ENCODE measurements at regions not wholly inside any gene's neighbourhood (a gene's known extent, or its start where the extent isn't known, plus 50 kb on each side); places are given as distances from the start of the nearest gene placed in this dataset.

DNA sequence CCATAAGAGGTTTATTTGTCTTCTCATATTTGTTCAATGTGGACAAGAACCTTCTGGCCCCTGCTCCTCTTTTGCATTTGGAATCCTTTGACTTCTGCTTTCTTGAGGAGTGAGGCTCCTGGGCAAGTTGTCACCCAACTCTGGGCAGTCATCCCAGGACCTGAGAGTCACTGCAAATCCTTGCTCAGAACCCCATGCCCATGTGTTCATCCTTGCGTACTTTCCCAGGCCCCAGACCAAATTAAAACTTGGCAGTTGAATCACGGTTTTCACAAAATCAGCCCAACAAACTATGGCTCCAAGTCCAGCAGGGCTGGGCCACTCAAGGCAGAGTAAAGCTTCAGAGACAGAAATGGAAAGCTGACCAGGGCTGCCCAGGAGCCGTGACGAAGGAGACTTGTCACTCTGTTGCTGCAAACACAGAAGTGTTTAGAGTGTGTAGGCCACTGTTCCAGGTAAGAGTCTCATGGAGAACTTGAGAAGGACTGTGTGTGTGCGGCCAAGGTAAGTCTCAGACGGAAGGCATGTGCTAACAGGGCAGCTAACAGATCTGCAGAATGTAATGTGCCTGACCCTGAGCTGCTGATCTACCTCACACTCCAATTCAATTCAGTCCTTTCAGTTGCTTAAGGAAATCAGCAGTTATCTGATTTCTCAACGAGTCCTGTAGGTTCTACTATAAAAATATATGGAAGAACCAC, 549.4 kb upstream of the HS6ST1 start:
- no peak for DNase-seq

DNA sequence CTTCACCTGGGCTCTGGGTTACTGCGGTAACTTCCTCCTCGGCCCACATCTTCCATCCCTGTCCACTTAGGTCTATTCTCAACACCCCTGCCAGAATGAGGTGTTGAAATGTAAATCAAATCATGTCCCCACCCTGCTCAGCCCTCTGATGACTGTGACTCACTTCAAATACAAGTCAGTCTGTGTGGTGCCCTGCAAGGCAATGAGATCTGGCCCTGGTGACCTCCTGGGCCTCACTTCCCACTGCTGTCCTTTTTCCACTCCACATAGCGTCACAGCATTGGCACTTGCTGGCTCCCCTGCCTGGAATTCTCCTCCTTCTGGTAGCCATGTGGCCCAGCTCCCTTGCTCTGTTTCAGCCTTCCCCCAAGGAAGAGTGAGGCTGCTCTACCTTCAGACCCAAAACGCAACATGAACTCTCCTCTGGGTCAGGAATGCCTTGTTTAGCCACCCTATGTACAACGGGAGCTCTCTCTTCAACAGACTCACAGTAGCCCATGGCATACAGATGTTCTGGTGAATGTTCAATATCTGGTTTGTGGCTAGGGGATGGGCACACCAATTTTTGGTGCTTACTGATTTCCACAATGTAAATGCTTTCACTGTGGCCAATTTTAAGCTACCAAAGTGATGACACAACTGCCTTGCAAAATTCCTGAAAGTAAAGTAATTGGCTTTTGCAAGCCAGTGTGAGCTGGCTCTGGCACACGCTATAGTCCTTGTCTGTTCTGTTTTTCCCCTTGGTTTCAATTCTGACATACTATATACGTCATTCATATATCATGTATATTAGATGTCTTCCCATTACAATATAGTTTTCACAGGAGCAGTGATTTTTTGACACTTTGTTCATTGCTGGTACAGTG, 550.3 kb upstream of the HS6ST1 start:
- no peak for DNase-seq

DNA sequence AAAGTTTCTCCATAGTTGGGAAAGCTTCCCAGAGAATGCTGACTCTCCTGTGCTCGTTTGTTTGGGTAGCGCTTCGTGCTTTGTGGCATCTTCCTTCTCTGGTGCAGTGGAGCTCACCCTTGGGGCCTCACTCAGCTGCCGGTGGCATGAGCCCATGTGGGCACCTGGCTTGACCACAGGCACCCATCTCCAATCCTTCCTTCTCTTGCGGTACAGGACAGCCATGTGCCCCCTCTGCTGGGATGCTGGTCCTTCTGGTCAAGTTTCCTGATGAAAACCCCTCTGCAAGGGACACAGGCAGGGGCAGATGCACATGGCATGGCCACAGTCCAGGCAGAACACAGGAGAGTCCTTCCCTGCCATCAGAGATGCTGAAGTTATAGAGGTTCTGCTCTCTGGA, 555.9 kb upstream of the HS6ST1 start:
- DNase-seq, result no peak

DNA sequence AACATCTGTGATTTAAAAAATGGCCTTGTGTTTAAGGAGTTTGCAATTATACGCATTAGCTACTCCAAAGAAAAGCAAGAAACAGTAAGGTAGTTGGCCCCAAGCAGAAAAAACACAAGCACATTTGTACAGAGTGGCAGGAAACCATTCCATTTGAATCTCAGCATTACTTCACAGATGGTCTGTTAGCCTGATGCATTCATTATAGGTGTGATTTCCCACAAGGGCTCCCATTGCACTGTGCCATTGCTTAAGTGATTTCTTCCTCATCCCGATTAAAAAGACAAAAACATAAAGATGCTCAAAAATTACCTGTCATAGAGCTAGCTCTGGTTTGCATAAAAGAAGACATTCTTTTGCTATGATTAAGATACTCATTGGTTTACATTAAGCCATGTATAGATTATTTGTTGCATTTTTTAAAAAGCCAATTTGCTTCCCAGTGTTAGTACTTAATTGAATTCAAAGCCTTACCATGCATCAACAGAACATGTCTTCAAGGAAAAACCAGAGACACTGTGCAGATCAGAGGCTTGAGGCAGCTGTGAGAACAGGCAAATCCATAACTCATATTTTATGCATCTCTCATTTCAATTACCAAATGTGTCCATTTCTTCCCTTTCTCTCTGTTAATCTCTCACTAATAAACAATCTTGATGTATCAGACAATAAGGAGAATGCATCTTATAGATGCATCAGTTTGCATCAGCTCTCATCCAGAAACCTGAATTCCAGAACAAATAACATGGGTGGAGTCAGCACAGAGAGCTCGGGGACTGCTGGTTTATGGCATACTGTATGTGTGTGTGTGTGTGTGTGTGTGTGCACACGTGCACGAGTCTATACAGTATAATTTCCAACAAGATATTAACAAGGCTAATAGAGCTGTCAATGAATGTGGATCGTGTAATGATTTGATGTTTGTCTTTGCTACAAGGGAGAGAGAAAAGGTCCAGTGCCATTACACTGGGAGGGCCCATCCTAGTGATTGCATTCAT, 558.6 kb upstream of the HS6ST1 start:
- no peak for DNase-seq

DNA sequence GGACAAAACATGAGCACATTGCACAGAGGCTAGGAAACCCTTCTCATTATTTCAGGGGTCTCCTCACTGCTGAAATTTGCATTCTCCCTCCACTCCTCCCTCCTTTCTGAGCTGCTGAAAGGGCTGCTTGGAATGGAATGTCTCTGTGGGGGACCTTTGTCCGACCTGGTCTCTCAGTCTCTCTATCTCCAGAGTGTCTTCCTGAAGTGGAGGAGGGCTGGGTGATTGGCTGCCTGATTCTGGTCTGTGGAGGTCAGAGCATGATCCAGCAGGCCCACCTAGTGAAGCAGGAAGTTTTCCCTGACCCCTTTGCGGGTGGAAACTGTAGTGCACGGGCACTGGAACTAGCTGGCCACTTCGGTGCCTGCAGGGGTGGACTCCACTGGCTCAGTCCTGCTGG, 560.5 kb upstream of the HS6ST1 start:
- no peak for DNase-seq

- no peak for DNase-seq
Measured at GRCh38 chr2:128894896-128895295, 576.2 kb upstream of the HS6ST1 start.

DNA sequence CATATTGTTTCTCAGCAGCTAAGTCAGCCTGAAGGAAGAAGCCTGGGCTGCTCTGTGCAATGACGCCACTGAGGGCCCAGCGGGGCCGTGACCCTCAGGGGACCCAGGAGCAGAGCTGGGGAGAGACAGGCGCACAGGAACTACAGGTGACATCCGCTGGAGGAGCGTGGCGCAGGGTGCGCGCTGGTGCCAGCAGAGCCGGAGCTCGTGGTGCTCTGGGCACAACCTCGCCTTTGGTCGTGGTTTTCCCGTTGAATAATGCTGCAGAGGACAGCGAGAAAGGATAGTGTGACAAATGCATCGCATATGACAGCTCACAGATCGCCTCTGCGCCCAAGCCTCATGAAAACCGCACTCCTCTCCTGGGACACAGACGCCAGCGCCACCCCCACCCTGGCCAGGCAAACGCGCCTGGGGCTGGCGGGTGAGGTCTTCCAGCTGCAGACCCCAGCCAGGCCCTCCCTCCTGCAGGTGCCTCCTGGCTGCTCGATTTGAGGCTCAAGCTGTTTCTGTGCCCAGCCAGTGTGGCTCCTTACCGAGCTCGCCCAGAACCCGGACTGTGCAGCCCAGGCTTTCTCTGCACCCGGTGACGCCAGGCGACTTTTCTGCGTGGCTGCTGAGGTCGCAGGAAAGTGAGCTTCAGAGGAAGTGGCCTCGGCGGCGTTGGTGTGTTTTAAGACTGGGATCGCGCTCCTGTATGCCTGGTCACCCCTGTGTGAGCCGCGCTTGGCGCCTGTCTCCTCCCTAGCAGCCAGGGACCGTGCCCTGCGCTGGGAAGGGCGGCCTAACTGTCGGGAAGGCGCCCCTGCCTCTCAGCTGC, 583.1 kb upstream of the HS6ST1 start:
- DNase-seq, result no peak

DNA sequence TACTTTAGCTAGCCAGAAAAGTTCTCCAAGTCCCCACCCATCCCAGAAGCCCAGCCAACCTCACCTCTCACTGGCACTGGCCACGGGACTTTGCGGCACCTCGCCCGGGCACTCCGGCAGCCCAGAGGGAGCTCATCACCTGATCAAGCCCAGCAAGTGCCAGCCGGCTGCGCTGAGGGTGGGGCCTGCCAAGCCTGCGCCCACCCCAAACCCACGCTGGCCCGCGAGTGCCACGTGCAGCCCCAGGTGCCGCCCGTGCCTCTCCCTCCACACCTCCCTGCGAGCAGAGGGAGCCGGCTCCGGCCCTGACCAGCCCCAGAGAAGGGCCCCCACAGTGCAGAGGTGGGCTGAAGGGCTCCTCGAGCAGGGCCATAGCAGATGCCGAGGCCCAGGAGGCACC, 585.0 kb upstream of the HS6ST1 start:
- no peak for DNase-seq

DNA sequence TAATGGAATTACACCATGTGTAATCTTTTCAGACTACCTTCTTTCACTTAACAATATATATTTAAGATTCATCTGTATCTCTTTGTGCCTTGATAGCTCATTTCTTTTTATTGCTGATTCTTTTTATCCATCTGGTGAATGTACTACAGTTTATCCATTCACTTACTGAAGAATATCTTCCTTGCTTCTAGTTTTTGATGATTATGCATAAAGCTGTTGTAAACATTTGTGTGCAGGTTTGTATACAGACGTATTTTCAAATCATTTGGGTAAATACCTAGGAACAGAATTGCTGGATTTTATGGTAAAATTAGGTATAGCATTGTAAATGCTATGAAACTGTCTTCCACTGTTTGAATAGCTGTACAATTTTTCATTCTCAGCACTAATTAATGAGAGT, 592.6 kb upstream of the HS6ST1 start:
- DNase-seq, result no peak

GRCh38 chr2:128914320-128914719, 595.7 kb upstream of the HS6ST1 start:
- DNase-seq, result no peak

- no peak for DNase-seq
Measured at GRCh38 chr2:128921751-128922150, 603.1 kb upstream of the HS6ST1 start.

DNA sequence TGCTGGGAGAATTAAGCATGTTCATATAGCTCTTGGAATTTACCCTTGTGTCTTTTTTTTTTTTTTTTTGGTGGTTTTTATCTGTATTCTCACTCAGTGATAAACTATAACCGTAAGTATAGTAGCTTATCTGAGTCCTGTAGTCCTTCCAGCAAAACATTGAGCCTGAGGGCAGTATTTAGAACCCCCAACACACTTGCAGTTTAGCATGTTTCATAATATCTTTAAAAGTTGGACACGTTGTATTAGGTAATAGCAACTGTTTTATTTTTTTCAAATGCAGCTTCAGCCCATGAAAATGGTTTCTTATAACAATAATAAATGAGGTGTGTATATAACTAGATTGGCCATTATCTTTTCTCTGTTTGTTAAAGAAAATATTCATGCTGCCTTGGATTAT, 603.5 kb upstream of the HS6ST1 start:
- no peak for DNase-seq

DNA sequence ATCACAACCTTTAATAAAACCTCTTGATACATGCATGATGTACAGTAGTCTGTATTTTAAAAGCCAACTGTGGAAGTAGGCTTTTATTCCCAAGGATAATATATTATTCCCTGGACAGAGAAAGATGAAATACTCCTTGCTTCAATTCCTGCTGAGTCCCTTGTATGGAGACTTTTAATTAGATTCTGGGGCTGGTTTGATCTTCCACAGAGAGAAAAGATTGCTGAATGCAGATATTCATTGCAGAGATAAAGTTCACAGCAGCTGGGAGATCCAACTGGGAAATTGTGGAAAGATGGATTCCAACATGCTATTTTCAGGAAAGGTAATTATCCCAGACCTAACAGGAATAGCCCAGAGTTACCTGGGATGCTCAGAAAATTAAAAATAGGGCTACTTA, 607.0 kb upstream of the HS6ST1 start:
- DNase-seq, result no peak

DNA sequence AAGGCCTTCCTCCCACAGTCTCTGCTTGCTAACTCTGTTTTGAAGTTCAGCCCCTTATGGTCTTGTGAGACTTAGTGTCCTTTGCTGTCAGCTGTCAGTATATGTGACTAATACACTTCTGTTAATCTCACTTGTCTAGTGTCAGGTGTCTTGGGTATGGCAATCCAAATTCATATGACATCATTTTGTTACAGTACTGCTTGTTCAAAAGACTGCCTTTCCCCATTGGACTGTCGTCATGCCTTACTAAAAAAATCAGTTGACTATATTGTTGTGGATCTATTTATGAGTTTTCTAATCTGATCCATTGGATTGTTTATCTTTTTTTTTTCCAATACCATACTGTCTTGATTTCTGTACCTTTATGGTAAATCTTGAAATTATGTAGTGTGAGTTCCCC, 611.4 kb upstream of the HS6ST1 start:
- DNase-seq, result no peak

- DNase-seq, result no peak
Measured at GRCh38 chr2:128940378-128940777, 621.7 kb upstream of the HS6ST1 start.

DNA sequence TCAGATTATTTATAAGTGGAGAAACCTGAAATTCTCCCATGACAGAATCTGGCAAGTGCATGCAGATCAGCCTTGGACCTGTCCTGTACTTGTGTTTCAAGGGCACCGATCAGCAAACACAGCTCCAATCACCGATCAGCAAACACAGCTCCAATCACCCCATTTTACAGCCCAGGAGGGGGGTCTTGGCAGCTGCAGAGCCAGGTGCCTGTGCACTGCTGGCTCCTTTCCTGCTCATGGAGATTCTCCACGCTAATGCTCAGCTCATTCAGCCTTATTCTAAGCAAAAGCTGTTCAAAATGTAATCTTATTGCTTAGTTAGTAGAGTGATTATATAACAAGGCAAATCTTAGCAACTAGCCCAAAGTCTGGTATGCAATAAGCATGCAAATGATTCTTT, 623.1 kb upstream of the HS6ST1 start:
- no peak for DNase-seq

GRCh38 chr2:128949360-128949759, 630.7 kb upstream of the HS6ST1 start:
- DNase-seq, result no peak

- no peak for DNase-seq
Measured at GRCh38 chr2:128950758-128951157, 632.1 kb upstream of the HS6ST1 start.

GRCh38 chr2:128958241-128958640, 639.6 kb upstream of the HS6ST1 start:
- no peak for DNase-seq

DNA sequence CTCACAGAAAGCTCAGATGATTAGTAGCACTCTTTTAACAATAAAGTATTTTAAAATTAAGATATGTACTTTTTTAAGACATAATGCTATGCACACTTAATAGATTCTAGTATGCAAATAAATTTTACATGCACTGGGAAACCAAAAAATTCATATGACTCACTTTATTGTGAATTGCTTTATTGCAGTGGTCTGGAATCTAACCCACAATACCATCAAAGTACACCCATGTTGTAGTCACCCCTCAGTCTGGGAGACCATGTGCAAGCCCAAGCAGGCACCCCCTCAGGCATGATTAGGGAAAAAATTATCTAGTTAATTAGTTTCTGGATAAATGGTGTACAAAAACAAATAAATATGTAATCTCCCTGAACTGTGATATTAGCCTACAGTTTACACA, 649.0 kb upstream of the HS6ST1 start:
- no peak for DNase-seq

DNA sequence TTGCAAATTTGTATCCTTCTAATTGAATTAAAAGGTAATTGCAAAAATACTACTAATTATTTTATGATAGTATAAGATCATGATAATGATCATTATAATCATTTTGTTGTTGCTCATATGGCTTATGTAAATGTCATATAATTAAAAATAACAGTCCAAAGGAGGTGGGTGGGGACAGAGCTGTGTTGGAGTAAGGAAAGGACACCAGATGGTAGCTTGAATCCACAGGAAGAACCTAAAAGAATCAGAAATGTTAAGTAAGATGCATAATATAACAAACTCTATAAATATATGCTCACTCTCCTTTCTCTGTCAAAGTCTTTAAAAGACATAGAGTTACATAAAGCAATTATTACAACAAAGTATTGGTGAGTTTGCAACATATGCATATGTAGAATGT, 650.7 kb upstream of the HS6ST1 start:
- no peak for DNase-seq

Measured in stimulated activated CD8-positive, alpha-beta memory T cell treated with anti-CD3 and anti-CD28 coated beads, Interleukin-4, amount 100 ng/mL, for 48 hours (primary cell).